HEK293 (cell line): ENCODE measurements at regions not wholly inside any gene's neighbourhood (a gene's known extent, or its start where the extent isn't known, plus 50 kb on each side); places are given as distances from the start of the nearest gene placed in this dataset.

Source experiments
- CTCF ChIA-PET: fragments of 350-600 bp; formaldehyde crosslinking; extraction: SDS; loops from one replicate; lab custom pipeline; 2021; ENCODE audit warnings: antibody characterized with exemption; lab: Yijun Ruan, JAX
- POLR2A ChIA-PET: fragments of 300-600 bp; formaldehyde crosslinking; extraction: SDS; loops from one replicate; lab custom pipeline; 2020; ENCODE audit warnings: antibody characterized with exemption, inconsistent platforms; lab: Yijun Ruan, JAX
- H3K27ac ChIP-seq: fragments of 200-500 bp; sonication (Bioruptor generic); 2 replicates; pipeline ENCODE4 v1.5.1; 2014; ENCODE audit warnings: low read depth, low read length, control low read depth, inconsistent platforms; ENCODE audit errors: extremely low read depth
- H3K36me3 ChIP-seq, 2 experiments: fragments of 200-500 bp in 1 of 2; sonication (Bioruptor generic) in 1 of 2; 1 replicate in 1 of 2; 2 replicates in 1 of 2; pipeline ENCODE4 v1.5.1; 2014 to 2017; ENCODE audit warnings: inconsistent platforms in 2 of 2, low read length in 2 of 2; ENCODE audit not compliant: control insufficient read depth in 2 of 2, insufficient read depth in 1 of 2
- H3K4me1 ChIP-seq: fragments of 200-500 bp; sonication (Bioruptor generic); 2 replicates; pipeline ENCODE4 v1.5.1; 2014; ENCODE audit warnings: mild to moderate bottlenecking, low read length, inconsistent platforms; ENCODE audit not compliant: control insufficient read depth, insufficient read depth
- H3K4me3 ChIP-seq: 2 replicates; pipeline ENCODE4 v1.5.1; 2011; ENCODE audit warnings: low read depth, mild to moderate bottlenecking, control low read depth, low read length, moderate library complexity
- H3K9me3 ChIP-seq: fragments of 200-500 bp; sonication (Bioruptor generic); 2 replicates; pipeline ENCODE4 v1.5.1; 2014; ENCODE audit warnings: low read depth, low read length, inconsistent platforms; ENCODE audit not compliant: control insufficient read depth, insufficient read depth
- GLI4 ChIP-seq: fragments of 450-650 bp; formaldehyde crosslinking; IDR thresholded peaks from 2 replicates; pipeline ENCODE4 v1.5.1; 2016; ENCODE audit warnings: missing biosample characterization, missing genetic modification characterization
- HOXA7 ChIP-seq: sonication (generic); formaldehyde crosslinking; IDR thresholded peaks from 2 replicates; pipeline ENCODE4 v1.8.1; 2022; ENCODE audit warnings: missing genetic modification reagents, borderline replicate concordance
- KLF1 ChIP-seq: fragments of 450-650 bp; formaldehyde crosslinking; IDR thresholded peaks from 2 replicates; pipeline ENCODE4 v1.5.1; 2016; ENCODE audit warnings: missing biosample characterization, missing genetic modification characterization
- KLF17 ChIP-seq: fragments of 450-650 bp; formaldehyde crosslinking; IDR thresholded peaks from 2 replicates; pipeline ENCODE4 v1.5.1; 2016; ENCODE audit warnings: missing biosample characterization, missing genetic modification characterization
- KLF8 ChIP-seq: fragments of 450-650 bp; formaldehyde crosslinking; IDR thresholded peaks from 2 replicates; pipeline ENCODE4 v1.5.1; 2016; ENCODE audit warnings: missing biosample characterization, missing genetic modification characterization
- TSHZ1 ChIP-seq: fragments of 450-650 bp; formaldehyde crosslinking; IDR thresholded peaks from 2 replicates; pipeline ENCODE4 v1.5.1; 2016; ENCODE audit warnings: missing biosample characterization, missing genetic modification characterization, borderline replicate concordance
- ZBTB8A ChIP-seq: fragments of 450-650 bp; formaldehyde crosslinking; IDR thresholded peaks from 2 replicates; pipeline ENCODE4 v1.5.1; 2016; ENCODE audit warnings: missing biosample characterization, missing genetic modification characterization
- ZNF16 ChIP-seq: fragments of 450-650 bp; formaldehyde crosslinking; IDR thresholded peaks from 2 replicates; pipeline ENCODE4 v1.5.1; 2016; ENCODE audit warnings: low read depth, missing biosample characterization, missing genetic modification characterization
- ZNF239 ChIP-seq: fragments of 450-650 bp; formaldehyde crosslinking; IDR thresholded peaks from 2 replicates; pipeline ENCODE4 v1.5.1; 2016; ENCODE audit warnings: missing biosample characterization, missing genetic modification characterization
- ZNF274 ChIP-seq, 2 experiments: fragments of 200-500 bp in 1 of 2; fragments of 450-650 bp in 1 of 2; sonication (Bioruptor generic) in 1 of 2; formaldehyde crosslinking in 1 of 2; IDR thresholded peaks; 2 replicates each; pipeline versions ENCODE4 v1.5.1 to v1.6.1; 2014 to 2016; ENCODE audit warnings: borderline replicate concordance in 1 of 2, inconsistent platforms in 1 of 2, low read length in 1 of 2, missing biosample characterization in 1 of 2, missing genetic modification characterization in 1 of 2
- ZNF280C ChIP-seq: fragments of 450-650 bp; formaldehyde crosslinking; IDR thresholded peaks from 2 replicates; pipeline ENCODE4 v1.5.1; 2016; ENCODE audit warnings: missing biosample characterization, missing genetic modification characterization
- ZNF391 ChIP-seq: fragments of 450-650 bp; formaldehyde crosslinking; IDR thresholded peaks from 2 replicates; pipeline ENCODE4 v1.5.1; 2016; ENCODE audit warnings: low read depth, missing biosample characterization, missing genetic modification characterization, borderline replicate concordance
- ZNF426 ChIP-seq: fragments of 450-650 bp; formaldehyde crosslinking; IDR thresholded peaks from 2 replicates; pipeline ENCODE4 v1.5.1; 2017; ENCODE audit warnings: missing biosample characterization, missing genetic modification characterization, mild to moderate bottlenecking, inconsistent platforms, moderate library complexity
- ZNF530 ChIP-seq: fragments of 450-650 bp; formaldehyde crosslinking; IDR thresholded peaks from 2 replicates; pipeline ENCODE4 v1.5.1; 2016; ENCODE audit warnings: low read depth, missing biosample characterization, missing genetic modification characterization
- ZNF623 ChIP-seq: fragments of 450-650 bp; formaldehyde crosslinking; IDR thresholded peaks from 2 replicates; pipeline ENCODE4 v1.5.1; 2016; ENCODE audit warnings: missing biosample characterization, missing genetic modification characterization
- ZNF626 ChIP-seq: fragments of 450-650 bp; sonication (Bioruptor Pico); formaldehyde crosslinking; IDR thresholded peaks from 2 replicates; pipeline ENCODE4 v1.5.1; 2018; ENCODE audit warnings: missing biosample characterization, missing genetic modification characterization, inconsistent platforms
- ZNF629 ChIP-seq: fragments of 450-650 bp; formaldehyde crosslinking; IDR thresholded peaks from 2 replicates; pipeline ENCODE4 v1.5.1; 2017; ENCODE audit warnings: missing biosample characterization, missing genetic modification characterization
- ZNF707 ChIP-seq: fragments of 450-650 bp; formaldehyde crosslinking; IDR thresholded peaks from 2 replicates; pipeline ENCODE4 v1.5.1; 2016; ENCODE audit warnings: missing biosample characterization, missing genetic modification characterization
- ZNF777 ChIP-seq: fragments of 450-650 bp; formaldehyde crosslinking; IDR thresholded peaks from 2 replicates; pipeline ENCODE4 v1.5.1; 2017; ENCODE audit warnings: missing biosample characterization, missing genetic modification characterization, borderline replicate concordance
- ZNF792 ChIP-seq: fragments of 450-650 bp; formaldehyde crosslinking; IDR thresholded peaks from 2 replicates; pipeline ENCODE4 v1.5.1; 2016; ENCODE audit warnings: missing biosample characterization, missing genetic modification characterization
- ZNF843 ChIP-seq: fragments of 450-650 bp; formaldehyde crosslinking; IDR thresholded peaks from 2 replicates; pipeline ENCODE4 v1.5.1; 2016; ENCODE audit warnings: missing biosample characterization, missing genetic modification characterization
- TF ChIP-seq, protein P1 (sequence below): fragments of 450-650 bp; formaldehyde crosslinking; IDR thresholded peaks from 2 replicates; pipeline ENCODE4 v1.5.1; 2016; ENCODE audit warnings: missing biosample characterization, missing genetic modification characterization
- TF ChIP-seq, protein P2 (sequence below): fragments of 450-650 bp; formaldehyde crosslinking; IDR thresholded peaks from 2 replicates; pipeline ENCODE4 v1.5.1; 2016; ENCODE audit warnings: missing biosample characterization, missing genetic modification characterization
- TF ChIP-seq, protein P3 (sequence below): fragments of 450-650 bp; formaldehyde crosslinking; IDR thresholded peaks from 2 replicates; pipeline ENCODE4 v1.5.1; 2016; ENCODE audit warnings: missing biosample characterization, missing genetic modification characterization

- TF ChIP-seq, protein P1, sequence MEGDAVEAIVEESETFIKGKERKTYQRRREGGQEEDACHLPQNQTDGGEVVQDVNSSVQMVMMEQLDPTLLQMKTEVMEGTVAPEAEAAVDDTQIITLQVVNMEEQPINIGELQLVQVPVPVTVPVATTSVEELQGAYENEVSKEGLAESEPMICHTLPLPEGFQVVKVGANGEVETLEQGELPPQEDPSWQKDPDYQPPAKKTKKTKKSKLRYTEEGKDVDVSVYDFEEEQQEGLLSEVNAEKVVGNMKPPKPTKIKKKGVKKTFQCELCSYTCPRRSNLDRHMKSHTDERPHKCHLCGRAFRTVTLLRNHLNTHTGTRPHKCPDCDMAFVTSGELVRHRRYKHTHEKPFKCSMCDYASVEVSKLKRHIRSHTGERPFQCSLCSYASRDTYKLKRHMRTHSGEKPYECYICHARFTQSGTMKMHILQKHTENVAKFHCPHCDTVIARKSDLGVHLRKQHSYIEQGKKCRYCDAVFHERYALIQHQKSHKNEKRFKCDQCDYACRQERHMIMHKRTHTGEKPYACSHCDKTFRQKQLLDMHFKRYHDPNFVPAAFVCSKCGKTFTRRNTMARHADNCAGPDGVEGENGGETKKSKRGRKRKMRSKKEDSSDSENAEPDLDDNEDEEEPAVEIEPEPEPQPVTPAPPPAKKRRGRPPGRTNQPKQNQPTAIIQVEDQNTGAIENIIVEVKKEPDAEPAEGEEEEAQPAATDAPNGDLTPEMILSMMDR (tag by site-specific recombination), result no peak
- TF ChIP-seq, protein P2, sequence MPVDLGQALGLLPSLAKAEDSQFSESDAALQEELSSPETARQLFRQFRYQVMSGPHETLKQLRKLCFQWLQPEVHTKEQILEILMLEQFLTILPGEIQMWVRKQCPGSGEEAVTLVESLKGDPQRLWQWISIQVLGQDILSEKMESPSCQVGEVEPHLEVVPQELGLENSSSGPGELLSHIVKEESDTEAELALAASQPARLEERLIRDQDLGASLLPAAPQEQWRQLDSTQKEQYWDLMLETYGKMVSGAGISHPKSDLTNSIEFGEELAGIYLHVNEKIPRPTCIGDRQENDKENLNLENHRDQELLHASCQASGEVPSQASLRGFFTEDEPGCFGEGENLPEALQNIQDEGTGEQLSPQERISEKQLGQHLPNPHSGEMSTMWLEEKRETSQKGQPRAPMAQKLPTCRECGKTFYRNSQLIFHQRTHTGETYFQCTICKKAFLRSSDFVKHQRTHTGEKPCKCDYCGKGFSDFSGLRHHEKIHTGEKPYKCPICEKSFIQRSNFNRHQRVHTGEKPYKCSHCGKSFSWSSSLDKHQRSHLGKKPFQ (tag by site-specific recombination), result no peak
- TF ChIP-seq ZNF280C (tag by site-specific recombination), result no peak
- TF ChIP-seq ZNF707 (tag by site-specific recombination), result no peak
- TF ChIP-seq ZNF239, result no peak
- TF ChIP-seq ZNF391 (tag by site-specific recombination), result no peak
- TF ChIP-seq ZNF623 (tag by site-specific recombination), result no peak
- TF ChIP-seq ZNF843 (tag by site-specific recombination), result no peak
- no peak for TF ChIP-seq ZNF792 (tag by site-specific recombination)
- TF ChIP-seq TSHZ1 (tag by site-specific recombination), result no peak
Observed at GRCh38 chr7:22630069-22630468, 96.9 kb upstream of the IL6 start (continued).

DNA sequence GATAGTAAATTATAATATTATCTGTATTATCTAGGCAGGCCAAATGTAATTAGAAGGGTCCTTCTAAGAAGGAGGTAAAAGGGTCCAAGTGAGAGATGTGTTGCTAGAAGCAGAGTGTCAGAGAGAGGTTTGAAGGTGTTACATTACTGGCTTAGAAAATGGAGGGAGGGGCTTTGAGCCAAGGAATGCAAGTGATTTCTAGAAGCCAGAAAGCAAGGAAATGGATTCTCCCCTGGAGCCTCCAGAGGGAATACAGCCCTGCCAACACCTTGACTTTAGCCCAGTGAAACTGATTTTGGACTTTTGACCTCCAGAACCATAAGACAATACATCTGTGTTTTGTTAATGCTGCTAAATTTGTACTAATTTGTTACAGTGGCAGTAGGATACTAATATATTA lies 97.9 kb upstream of the IL6 start:
- no peaks in the 10 kb centered on the region for H3K36me3 ChIP-seq
- H3K9me3 ChIP-seq, result no peaks in the 10 kb centered on the region
- CTCF ChIA-PET, result no interaction called here
- no peak overlapping the region for H3K4me3 ChIP-seq
- H3K4me1 ChIP-seq, result no peaks in the 10 kb centered on the region
- POLR2A ChIA-PET, result no interaction called here
- H3K27ac ChIP-seq, result no peak overlapping the region
- TF ChIP-seq ZNF274 (IDR thresholded peaks at IDR 0.05; ENCODE audit: low read length) (no peak), ZNF274 (tag by site-specific recombination; IDR thresholded peaks at IDR 0.05; ENCODE audit: borderline replicate concordance) (no peak), ZNF16 (tag by site-specific recombination) (no peak), ZBTB8A (tag by site-specific recombination) (no peak), GLI4 (tag by site-specific recombination) (no peak), ZNF530 (no peak), ZNF777 (tag by site-specific recombination) (no peak), ZNF426 (tag by site-specific recombination) (no peak), KLF8 (tag by site-specific recombination) (no peak), KLF1 (tag by site-specific recombination) (no peak), HOXA7 (CRISPR knock-in tag) (no peak), ZNF626 (tag by site-specific recombination) (no peak), KLF17 (tag by site-specific recombination) (no peak), ZNF629 (tag by site-specific recombination) (no peak)
- TF ChIP-seq, protein P3, sequence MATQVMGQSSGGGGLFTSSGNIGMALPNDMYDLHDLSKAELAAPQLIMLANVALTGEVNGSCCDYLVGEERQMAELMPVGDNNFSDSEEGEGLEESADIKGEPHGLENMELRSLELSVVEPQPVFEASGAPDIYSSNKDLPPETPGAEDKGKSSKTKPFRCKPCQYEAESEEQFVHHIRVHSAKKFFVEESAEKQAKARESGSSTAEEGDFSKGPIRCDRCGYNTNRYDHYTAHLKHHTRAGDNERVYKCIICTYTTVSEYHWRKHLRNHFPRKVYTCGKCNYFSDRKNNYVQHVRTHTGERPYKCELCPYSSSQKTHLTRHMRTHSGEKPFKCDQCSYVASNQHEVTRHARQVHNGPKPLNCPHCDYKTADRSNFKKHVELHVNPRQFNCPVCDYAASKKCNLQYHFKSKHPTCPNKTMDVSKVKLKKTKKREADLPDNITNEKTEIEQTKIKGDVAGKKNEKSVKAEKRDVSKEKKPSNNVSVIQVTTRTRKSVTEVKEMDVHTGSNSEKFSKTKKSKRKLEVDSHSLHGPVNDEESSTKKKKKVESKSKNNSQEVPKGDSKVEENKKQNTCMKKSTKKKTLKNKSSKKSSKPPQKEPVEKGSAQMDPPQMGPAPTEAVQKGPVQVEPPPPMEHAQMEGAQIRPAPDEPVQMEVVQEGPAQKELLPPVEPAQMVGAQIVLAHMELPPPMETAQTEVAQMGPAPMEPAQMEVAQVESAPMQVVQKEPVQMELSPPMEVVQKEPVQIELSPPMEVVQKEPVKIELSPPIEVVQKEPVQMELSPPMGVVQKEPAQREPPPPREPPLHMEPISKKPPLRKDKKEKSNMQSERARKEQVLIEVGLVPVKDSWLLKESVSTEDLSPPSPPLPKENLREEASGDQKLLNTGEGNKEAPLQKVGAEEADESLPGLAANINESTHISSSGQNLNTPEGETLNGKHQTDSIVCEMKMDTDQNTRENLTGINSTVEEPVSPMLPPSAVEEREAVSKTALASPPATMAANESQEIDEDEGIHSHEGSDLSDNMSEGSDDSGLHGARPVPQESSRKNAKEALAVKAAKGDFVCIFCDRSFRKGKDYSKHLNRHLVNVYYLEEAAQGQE (tag by site-specific recombination), result no peak
